IMR-90 (cell line): ENCODE measurements at regions not wholly inside any gene's neighbourhood (a gene's known extent, or its start where the extent isn't known, plus 50 kb on each side); places are given as distances from the start of the nearest gene placed in this dataset.

Experiments
- ATAC-seq: fragments of 200-7000 bp; cut with Tn5 transposase; 2 replicates; pipeline ENCODE4 v1.9.1; 2020; ENCODE audit warnings: low read depth, mild to moderate bottlenecking, moderate library complexity
- BruUV-seq: library from RNA; stranded (reverse); fragments of 400-500 nt; replicated peaks from 2 replicates; lab custom pipeline; 2021; lab: Mats Ljungman, UMichigan
- CTCF ChIA-PET: fragments of 300-600 bp; formaldehyde crosslinking; extraction: SDS; loops from one replicate; lab custom pipeline; 2021; ENCODE audit warnings: antibody characterized with exemption; lab: Yijun Ruan, JAX
- POLR2A ChIA-PET: fragments of 300-600 bp; sonication (Branson Sonifier 250); formaldehyde crosslinking; loops from one replicate; lab custom pipeline; 2022; ENCODE audit warnings: antibody characterized with exemption; ENCODE audit not compliant: unreplicated experiment; lab: Charles Lee
- DNase-seq: peaks from one replicate; pipeline ENCODE4 v3.0.0; 2013
- H2AFZ ChIP-seq: replicated peaks from 2 replicates; pipeline ENCODE3; 2013; ENCODE audit warnings: low read length, mild to moderate bottlenecking; ENCODE audit not compliant: poor library complexity
- H2AK5ac ChIP-seq: 2 replicates; pipeline ENCODE4 v1.6.1; 2013; ENCODE audit warnings: low read depth, low read length, inconsistent platforms
- H2AK9ac ChIP-seq: replicated peaks from 2 replicates; pipeline ENCODE3; 2013; ENCODE audit warnings: mild to moderate bottlenecking, low read depth, low read length, moderate library complexity; ENCODE audit not compliant: poor library complexity
- H2BK120ac ChIP-seq: 2 replicates; pipeline ENCODE4 v1.6.1; 2013; ENCODE audit warnings: low read depth, low read length, inconsistent platforms
- H2BK15ac ChIP-seq: 3 replicates; pipeline ENCODE4 v1.6.1; 2013; ENCODE audit warnings: low read depth, low read length, inconsistent platforms
- H2BK20ac ChIP-seq: 2 replicates; pipeline ENCODE4 v1.6.1; 2013; ENCODE audit warnings: low read depth, mild to moderate bottlenecking, inconsistent platforms, low read length, moderate library complexity
- H2BK5ac ChIP-seq: 2 replicates; pipeline ENCODE4 v1.6.1; 2013; ENCODE audit warnings: mild to moderate bottlenecking, low read depth, low read length, inconsistent platforms; ENCODE audit not compliant: poor library complexity, severe bottlenecking
- H3K14ac ChIP-seq: replicated peaks from 2 replicates; pipeline ENCODE4 v1.6.1; 2013; ENCODE audit warnings: low read depth, low read length, inconsistent platforms
- H3K18ac ChIP-seq: 2 replicates; pipeline ENCODE4 v1.6.1; 2013; ENCODE audit warnings: low read depth, low read length, control low read depth
- H3K23ac ChIP-seq: 2 replicates; pipeline ENCODE4 v1.6.1; 2013; ENCODE audit warnings: low read depth, low read length, inconsistent platforms
- H3K27ac ChIP-seq: 2 replicates; pipeline ENCODE4 v1.5.1; 2013; ENCODE audit warnings: mild to moderate bottlenecking, control low read depth, low read length; ENCODE audit not compliant: insufficient read depth
- H3K27me3 ChIP-seq: 2 replicates; pipeline ENCODE4 v1.6.1; 2013; ENCODE audit warnings: low read length; ENCODE audit not compliant: control insufficient read depth, insufficient read depth
- H3K36me3 ChIP-seq: 2 replicates; pipeline ENCODE4 v1.6.1; 2013; ENCODE audit warnings: low read length, mixed read lengths; ENCODE audit not compliant: control insufficient read depth, insufficient read depth
- H3K4ac ChIP-seq: 2 replicates; pipeline ENCODE4 v1.6.1; 2013; ENCODE audit warnings: low read depth, low read length, inconsistent platforms
- H3K4me1 ChIP-seq: 2 replicates; pipeline ENCODE4 v1.6.1; 2013; ENCODE audit warnings: low read length, mixed read lengths; ENCODE audit not compliant: control insufficient read depth, insufficient read depth
- H3K4me2 ChIP-seq: 2 replicates; pipeline ENCODE4 v1.6.1; 2013; ENCODE audit warnings: low read depth, mild to moderate bottlenecking, control low read depth, low read length, moderate library complexity
- H3K4me3 ChIP-seq: 2 replicates; pipeline ENCODE4 v1.5.1; 2013; ENCODE audit warnings: low read depth, mild to moderate bottlenecking, control low read depth, low read length, moderate library complexity; ENCODE audit not compliant: insufficient read depth
- H3K56ac ChIP-seq: 2 replicates; pipeline ENCODE4 v1.6.1; 2013; ENCODE audit warnings: low read length, inconsistent platforms; ENCODE audit not compliant: insufficient read depth; ENCODE audit errors: extremely low read depth
- H3K79me1 ChIP-seq, 2 experiments: 2 replicates each; pipeline ENCODE4 v1.6.1; 2013; ENCODE audit warnings: low read length in 2 of 2, inconsistent platforms in 1 of 2, low read depth in 1 of 2
- H3K9ac ChIP-seq: 2 replicates; pipeline ENCODE4 v1.6.1; 2013; ENCODE audit warnings: low read depth, low read length, control low read depth
- H3K9me1 ChIP-seq: 2 replicates; pipeline ENCODE4 v1.6.1; 2013; ENCODE audit warnings: low read length, inconsistent platforms; ENCODE audit not compliant: insufficient read depth
- H3K9me3 ChIP-seq: 2 replicates; pipeline ENCODE4 v1.6.1; 2013; ENCODE audit warnings: low read length; ENCODE audit not compliant: control insufficient read depth, insufficient read depth
- H4K20me1 ChIP-seq: 2 replicates; pipeline ENCODE4 v1.6.1; 2013; ENCODE audit warnings: low read length, inconsistent platforms; ENCODE audit not compliant: insufficient read depth
- H4K5ac ChIP-seq: 2 replicates; pipeline ENCODE4 v1.6.1; 2013; ENCODE audit warnings: mild to moderate bottlenecking, low read depth, low read length, control low read depth
- H4K8ac ChIP-seq, 2 experiments: 2 replicates each; pipeline ENCODE4 v1.6.1; 2013; ENCODE audit warnings: low read depth in 2 of 2, low read length in 2 of 2, control low read depth in 1 of 2, inconsistent platforms in 1 of 2
- H4K91ac ChIP-seq: 2 replicates; pipeline ENCODE4 v1.6.1; 2013; ENCODE audit warnings: low read depth, low read length, inconsistent platforms; ENCODE audit not compliant: insufficient read depth
- FOS ChIP-seq: fragments of 150-350 bp; IDR thresholded peaks from 2 replicates; pipeline ENCODE4 v1.6.1; 2016; ENCODE audit warnings: low read depth, low read length
- MXI1 ChIP-seq: IDR thresholded peaks from 2 replicates; pipeline ENCODE4 v1.6.1; 2012; ENCODE audit warnings: low read depth, mild to moderate bottlenecking, low read length, moderate library complexity, borderline replicate concordance
- WGBS, 2 experiments: methylation state at CpG; one replicate each; pipeline versions ENCODE4 v1.1.5 to v1.1.7; 2013; ENCODE audit warnings: missing lambda C conversion rate in 2 of 2; ENCODE audit not compliant: insufficient read length in 1 of 2; ENCODE audit errors: extremely low coverage in 2 of 2; 5-methylcytosine and 5-hydroxymethylcytosine counted together
- dilution Hi-C: fragments of 300-500 bp; cut with HindIII; formaldehyde crosslinking; loops from one replicate; pipeline ENCODE4 v1.14.3; 2018; ENCODE audit warnings: low sequenced_read_pairs; ENCODE audit not compliant: unreplicated experiment
- in situ Hi-C: fragments of 300-500 bp; cut with MboI; formaldehyde crosslinking; loops from 3 replicates; pipeline ENCODE4 v1.14.3; 2019; ENCODE audit warnings: low sequenced_read_pairs, inconsistent platforms, mixed read lengths
- intact Hi-C: fragments of 100-400 bp; cut with micrococcal nuclease; formaldehyde crosslinking; loops from 2 replicates; pipeline ENCODE4 v1.10.0; 2022

DNA sequence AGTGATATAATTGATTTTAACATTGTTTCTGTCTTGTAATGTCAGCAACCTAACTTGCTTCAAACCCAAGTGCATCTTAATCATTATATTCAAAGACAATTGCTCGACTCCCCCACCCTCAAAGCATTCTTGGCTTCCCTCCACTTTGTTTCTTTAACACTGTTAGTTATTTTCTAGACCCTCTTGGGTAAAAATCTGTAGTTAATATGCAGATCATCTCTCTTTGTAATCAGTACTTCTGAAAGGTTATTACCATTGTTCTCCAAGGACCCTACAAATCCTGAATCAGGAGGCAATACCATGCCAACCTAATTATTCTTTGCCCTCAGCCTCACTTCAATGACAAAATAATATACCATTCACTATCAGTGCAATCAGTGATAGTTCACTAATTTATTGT lies 1075.7 kb downstream of the AMY1C start:
- ATAC-seq, result no peak
- no peak overlapping the region for H3K4me3 ChIP-seq

More for the DNA sequence above, 1075.7 kb downstream of the AMY1C start:
- Histone ChIP-seq H2BK15ac (no peak overlapping the region), H3K27me3 (no peaks in the 10 kb centered on the region), H3K18ac (no peak overlapping the region), H4K5ac (no peak overlapping the region), H2BK20ac (no peak overlapping the region), H4K8ac (no peak overlapping the region), H3K36me3 (no peaks in the 10 kb centered on the region), H2BK120ac (no peak overlapping the region), H4K91ac (no peak overlapping the region), H3K56ac (no peak overlapping the region), H3K4me1 (no peaks in the 10 kb centered on the region), H3K9me3 (no peaks in the 10 kb centered on the region), H3K9ac (no peak overlapping the region), H3K4me2 (no peak overlapping the region), H2AK9ac (no peak overlapping the region), H2AFZ (no peak overlapping the region), H3K14ac (no peak overlapping the region), H2BK5ac (no peak overlapping the region), H3K4ac (no peak overlapping the region), H3K27ac (no peak overlapping the region), H4K20me1 (no peaks in the 10 kb centered on the region), H2AK5ac (no peak overlapping the region), H3K9me1 (no peaks in the 10 kb centered on the region), H3K23ac (no peak overlapping the region), H3K79me1 (no peaks in the 10 kb centered on the region)
- ChIA-PET CTCF (no interaction called here), POLR2A (no interaction called here)
- in situ Hi-C loops, result no loop called here
- dilution Hi-C loops, result no loop called here
- BruUV-seq, result no TSS peak
- intact Hi-C loops, result no loop called here
- DNase-seq, result no peak
- no peak for TF ChIP-seq MXI1
- no peak for TF ChIP-seq FOS
- WGBS, 2 experiments, result no CpG with 5 or more reads among the region's 1 CpG
